ENCODE measurements at regions not wholly inside any gene's neighbourhood (a gene's known extent, or its start where the extent isn't known, plus 50 kb on each side); places are given as distances from the start of the nearest gene placed in this dataset.

- no peak overlapping the region for H3K27ac ChIP-seq
- TF ChIP-seq ZFX (IDR thresholded peaks at IDR 0.05) = no peak
- no peak for TF ChIP-seq CTCF (conservative IDR thresholded peaks at IDR 0.05)
Measured at GRCh38 chr2:42924418-42924886, 132.1 kb upstream of the HAAO start.

GRCh38 chr2:42923580-42924417 is 131.4 kb upstream of the HAAO start:
- H3K27ac ChIP-seq = no peak overlapping the region
- TF ChIP-seq CTCF (conservative IDR thresholded peaks at IDR 0.05) (no peak), ZFX (IDR thresholded peaks at IDR 0.05) (no peak)

DNA sequence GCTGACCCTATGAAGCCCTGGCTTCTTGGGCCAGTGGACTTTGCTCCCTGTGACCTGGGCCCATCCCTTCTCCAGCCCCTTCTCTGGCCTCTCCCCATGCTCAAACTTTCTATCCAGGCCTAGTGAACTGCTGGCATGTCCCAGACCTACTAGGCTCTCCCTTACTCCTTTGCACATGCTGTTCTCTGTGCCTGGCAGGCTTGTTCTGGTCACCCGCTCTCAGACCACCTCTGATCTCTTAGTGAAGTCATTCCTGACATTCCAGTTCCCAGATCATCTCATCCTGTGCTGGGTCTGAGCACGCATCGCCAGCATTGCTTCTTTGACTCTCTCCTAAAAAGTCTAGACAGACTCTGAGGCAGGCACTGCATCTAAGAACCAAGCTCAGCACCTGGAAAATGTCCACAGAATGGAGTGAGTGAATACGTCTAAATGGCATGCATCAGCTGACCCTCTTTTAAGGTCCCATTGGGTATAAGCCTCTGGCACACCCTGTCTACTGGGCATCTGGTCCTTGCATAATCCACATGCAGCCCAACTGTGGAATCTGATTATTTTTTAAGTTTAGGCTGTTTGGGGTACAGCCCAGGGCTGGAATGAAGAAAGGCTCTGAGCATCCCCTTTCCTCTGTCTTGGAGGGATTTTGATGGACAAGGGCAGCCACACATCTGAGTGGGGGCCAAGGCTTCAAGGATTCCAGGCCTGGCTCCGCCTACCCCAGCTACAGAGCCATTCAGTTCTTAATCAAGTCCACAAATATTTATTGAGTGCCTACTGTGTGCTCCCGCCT is 130.6 kb upstream of the HAAO start:
- H3K27ac ChIP-seq = no peak overlapping the region
- no peak for TF ChIP-seq ZFX (IDR thresholded peaks at IDR 0.05)
- TF ChIP-seq CTCF (conservative IDR thresholded peaks at IDR 0.05) = no peak

DNA sequence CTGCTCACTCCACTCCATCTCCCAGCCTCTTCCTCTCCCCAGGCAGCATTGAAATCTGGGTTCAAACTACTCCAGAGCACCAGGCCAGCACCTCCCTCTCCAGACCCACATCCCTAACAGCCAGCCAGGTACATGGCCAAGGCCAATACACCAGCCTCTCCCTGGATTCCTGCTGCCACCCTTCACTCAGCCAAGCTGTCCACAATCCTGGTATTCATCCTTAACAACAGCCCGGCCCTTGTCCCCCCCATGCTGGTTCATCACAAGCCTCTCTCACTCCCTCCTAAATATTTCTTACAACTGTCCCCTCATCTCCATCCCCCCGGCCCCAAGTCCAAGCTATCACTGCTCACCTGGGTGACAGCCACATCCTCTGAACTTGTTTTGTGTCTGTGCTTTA is 129.9 kb upstream of the HAAO start:
- TF ChIP-seq CTCF (conservative IDR thresholded peaks at IDR 0.05) (no peak), ZFX (IDR thresholded peaks at IDR 0.05) (no peak)
- H3K27ac ChIP-seq = no peak overlapping the region

- TF ChIP-seq CTCF (conservative IDR thresholded peaks at IDR 0.05) (no peak), ZFX (IDR thresholded peaks at IDR 0.05) (no peak)
Measured at GRCh38 chr2:42921721-42922120, 129.3 kb upstream of the HAAO start.

DNA sequence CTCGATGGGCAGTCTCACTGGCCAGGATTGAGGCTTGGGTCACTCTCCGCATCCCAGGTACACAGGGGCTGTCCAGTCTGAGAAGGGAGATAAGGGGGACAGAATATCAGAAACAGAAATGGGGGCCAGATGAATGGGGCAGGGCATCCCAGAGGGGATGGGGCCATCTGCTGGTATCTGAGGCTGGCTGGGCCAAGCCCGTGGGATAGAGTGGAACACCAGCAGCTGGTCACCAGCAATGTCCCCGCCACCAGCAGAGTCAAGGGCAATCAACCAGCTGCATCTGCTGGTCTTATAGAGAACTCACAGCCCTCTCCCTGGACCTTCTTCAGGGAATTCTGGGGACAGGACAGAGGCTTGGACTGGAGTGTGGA is 128.8 kb upstream of the HAAO start:
- TF ChIP-seq CTCF (conservative IDR thresholded peaks at IDR 0.05) = no peak
- no peak for TF ChIP-seq ZFX (IDR thresholded peaks at IDR 0.05)
- no peak overlapping the region for H3K27ac ChIP-seq

More at GRCh38 chr2:42921721-42922120, 129.3 kb upstream of the HAAO start:
- no peak overlapping the region for H3K27ac ChIP-seq
